Sigmoid colon (tissue), 4 donors: ENCODE measurements at regions not wholly inside any gene's neighbourhood (a gene's known extent, or its start where the extent isn't known, plus 50 kb on each side); places are given as distances from the start of the nearest gene placed in this dataset.

Source experiments
- CTCF ChIP-seq, 4 experiments: fragments of 450-650 bp in 3 of 4; fragments of 200-600 bp in 1 of 4; IDR thresholded peaks; one replicate each; pipeline ENCODE4 v1.5.1; 2016 to 2019; ENCODE audit warnings: antibody characterized with exemption in 4 of 4, mild to moderate bottlenecking in 3 of 4, moderate library complexity in 2 of 4
- EP300 ChIP-seq, 4 donors: sonication (generic); formaldehyde crosslinking; IDR thresholded peaks; one replicate each; pipeline ENCODE4 v1.6.1; 2017; ENCODE audit warnings: antibody characterized with exemption in 4 of 4
- POLR2A ChIP-seq, 2 donors: fragments of 450-650 bp; IDR thresholded peaks; one replicate each; pipeline ENCODE4 v1.6.1; 2016; ENCODE audit warnings: antibody characterized with exemption in 2 of 2, mild to moderate bottlenecking in 2 of 2, moderate library complexity in 2 of 2
- POLR2AphosphoS5 ChIP-seq, 4 donors: sonication (generic); formaldehyde crosslinking; IDR thresholded peaks; one replicate each; pipeline ENCODE4 v1.6.1; 2017; ENCODE audit warnings: antibody characterized with exemption in 4 of 4

GRCh38 chr20:52096117-52096516 is 95.5 kb downstream of the ZFP64 start:
- TF ChIP-seq CTCF (IDR thresholded peaks at IDR 0.05) (no peak), POLR2AphosphoS5 (IDR thresholded peaks at IDR 0.05) (no peak), POLR2A (IDR thresholded peaks at IDR 0.05) (no peak), EP300 (IDR thresholded peaks at IDR 0.05) (no peak)
